GM10248 (cell line): ENCODE measurements at regions not wholly inside any gene's neighbourhood (a gene's known extent, or its start where the extent isn't known, plus 50 kb on each side); places are given as distances from the start of the nearest gene placed in this dataset.
"Not testable (repeated sequence)": the region's sequence is repeated elsewhere in the genome, so short reads cannot be mapped to it uniquely, and the experiment has no call there.

ENCODE experiments used
- CTCF ChIA-PET: fragments of 300-600 bp; sonication (Branson Sonifier 250); formaldehyde crosslinking; extraction: SDS; loops from one replicate; lab custom pipeline; 2021; ENCODE audit warnings: antibody characterized with exemption; lab: Yijun Ruan, JAX
- POLR2A ChIA-PET: fragments of 350-650 bp; sonication (Branson Sonifier 250); formaldehyde crosslinking; extraction: SDS; loops from one replicate; lab custom pipeline; 2020; ENCODE audit warnings: antibody characterized with exemption; lab: Yijun Ruan, JAX
- DNase-seq: peaks from one replicate; pipeline ENCODE4 v3.0.0; 2012; ENCODE audit errors: extremely low spot score
- CTCF ChIP-seq: IDR thresholded peaks from 2 replicates; pipeline ENCODE4 v1.5.1; 2012; ENCODE audit warnings: mild to moderate bottlenecking, low read depth; ENCODE audit errors: extremely low read depth, missing control alignments, control extremely low read depth

DNA sequence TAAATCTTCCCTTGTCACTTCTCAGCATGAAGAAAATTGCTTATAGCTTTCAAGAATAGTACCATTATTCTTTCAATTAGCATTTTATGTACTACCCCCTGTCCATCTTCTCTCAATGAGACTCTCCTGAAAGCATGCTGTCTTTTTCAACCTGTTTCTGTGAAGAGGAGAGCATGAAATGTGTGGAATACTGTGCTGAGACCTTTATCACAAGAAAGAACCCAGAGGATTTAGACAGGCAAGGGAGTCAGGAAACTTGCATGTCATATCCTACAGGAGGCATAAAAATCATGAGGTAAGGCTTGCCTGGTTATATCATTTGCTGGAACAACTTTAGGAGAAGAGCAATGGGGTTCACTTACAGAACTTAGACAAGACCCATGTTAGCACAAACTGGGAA lies 56.7 kb upstream of the LPAR1 start:
- ChIA-PET CTCF (no interaction called here), POLR2A (no interaction called here)
- no peak for DNase-seq
- TF ChIP-seq CTCF: no peak

DNA sequence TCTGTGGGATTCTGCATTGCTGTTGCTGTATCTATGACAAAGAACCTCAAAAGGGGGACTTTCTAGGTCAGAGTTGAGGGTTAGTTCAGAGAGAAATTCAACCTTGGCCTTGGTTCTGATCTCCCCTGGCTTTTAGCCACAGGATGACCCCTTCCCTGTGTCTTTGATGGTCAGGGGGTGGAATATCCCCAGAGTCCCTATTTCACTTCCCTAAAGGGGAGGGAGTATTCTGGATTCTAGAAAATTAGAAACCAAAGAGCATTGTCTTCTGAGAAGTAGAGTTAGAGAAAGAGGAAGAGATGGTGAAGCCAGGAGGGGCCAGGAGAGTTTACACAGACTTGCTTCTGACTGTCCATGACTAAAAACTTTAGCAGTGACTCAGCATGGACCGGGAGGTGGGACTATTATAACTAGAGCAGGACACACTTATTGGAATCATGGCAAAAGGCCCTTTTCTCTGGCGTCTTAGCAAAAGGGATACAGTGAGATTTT lies 56.2 kb upstream of the LPAR1 start:
- POLR2A ChIA-PET: no interaction called here
- CTCF ChIA-PET: no interaction called here
- no peak for DNase-seq

GRCh38 chr9:111092167-111092566 lies 53.9 kb upstream of the LPAR1 start:
- POLR2A ChIA-PET, DNase-seq: not testable (repeated sequence)
- CTCF ChIA-PET: interaction anchor here (1.7 kb wide), 1 partner anchor 11 kb away, joined by 5 read pairs; no protein-coding TSS in a partner anchor

More for the DNA sequence above, 56.2 kb upstream of the LPAR1 start:
- no peak for TF ChIP-seq CTCF
